SW 1271 (cell line): ENCODE measurements at regions not wholly inside any gene's neighbourhood (a gene's known extent, or its start where the extent isn't known, plus 50 kb on each side); places are given as distances from the start of the nearest gene placed in this dataset.

Experiments used
- DNase-seq, 2 experiments: peaks; one replicate each; lab custom pipeline; 2025; lab: John Stamatoyannopoulos, UW

GRCh38 chr22:34159491-34159890 lies 239.2 kb upstream of the LARGE1 start:
- no peak for DNase-seq

GRCh38 chr22:34160141-34160783 lies 240.0 kb upstream of the LARGE1 start:
- no peak for DNase-seq

GRCh38 chr22:34161431-34162123 lies 241.3 kb upstream of the LARGE1 start:
- DNase-seq: no peak

GRCh38 chr22:34198976-34199375 lies 278.7 kb upstream of the LARGE1 start:
- DNase-seq: no peak

GRCh38 chr22:34210301-34210700 lies 290.0 kb upstream of the LARGE1 start:
- no peak for DNase-seq

- DNase-seq: no peak
These were observed 294.1 kb upstream of the LARGE1 start for GRCh38 chr22:34214372-34214771.

- no peak for DNase-seq
These were observed 305.0 kb upstream of the LARGE1 start for GRCh38 chr22:34225278-34225677.

- no peak for DNase-seq
These were observed 316.3 kb upstream of the LARGE1 start for GRCh38 chr22:34236527-34236926.

GRCh38 chr22:34239421-34239820 lies 319.1 kb upstream of the LARGE1 start:
- no peak for DNase-seq

GRCh38 chr22:34243023-34243422 lies 322.7 kb upstream of the LARGE1 start:
- DNase-seq: no peak

GRCh38 chr22:34255042-34255441 lies 334.8 kb upstream of the LARGE1 start:
- no peak for DNase-seq

- no peak for DNase-seq
These were observed 357.8 kb upstream of the LARGE1 start for GRCh38 chr22:34278121-34278520.

- no peak for DNase-seq
These were observed 361.5 kb upstream of the LARGE1 start for GRCh38 chr22:34281738-34282137.

- no peak for DNase-seq
These were observed 363.6 kb upstream of the LARGE1 start for GRCh38 chr22:34283844-34284243.

- DNase-seq: no peak
These were observed 373.0 kb upstream of the LARGE1 start for GRCh38 chr22:34293324-34293723.

- DNase-seq: no peak
These were observed 374.2 kb upstream of the LARGE1 start for GRCh38 chr22:34294476-34294875.

GRCh38 chr22:34294986-34295385 lies 374.7 kb upstream of the LARGE1 start:
- no peak for DNase-seq

GRCh38 chr22:34296461-34296860 lies 376.2 kb upstream of the LARGE1 start:
- DNase-seq: no peak

- DNase-seq: no peak
These were observed 377.4 kb upstream of the LARGE1 start for GRCh38 chr22:34297536-34298120.

- DNase-seq: no peak
These were observed 379.2 kb upstream of the LARGE1 start for GRCh38 chr22:34299496-34299895.

GRCh38 chr22:34301569-34301968 lies 381.3 kb upstream of the LARGE1 start:
- no peak for DNase-seq

- DNase-seq: no peak
These were observed 383.4 kb upstream of the LARGE1 start for GRCh38 chr22:34303656-34304055.

GRCh38 chr22:34306361-34306760 lies 386.1 kb upstream of the LARGE1 start:
- DNase-seq: no peak

GRCh38 chr22:34308101-34308500 lies 387.8 kb upstream of the LARGE1 start:
- DNase-seq: no peak
